ENCODE measurements at regions not wholly inside any gene's neighbourhood (a gene's known extent, or its start where the extent isn't known, plus 50 kb on each side); places are given as distances from the start of the nearest gene placed in this dataset.
"Not testable (repeated sequence)": the region's sequence is repeated elsewhere in the genome, so short reads cannot be mapped to it uniquely, and the experiment has no call there.

GRCh38 chr1:230487773-230488428, 61.8 kb upstream of the PGBD5 start:
- no peaks in the 10 kb centered on the region for H3K36me3 Mint-ChIP-seq
- no peak for TF ChIP-seq CTCF (conservative IDR thresholded peaks at IDR 0.05)
- H3K4me1 Mint-ChIP-seq (ENCODE audit: unreplicated experiment): no peaks in the 10 kb centered on the region
- no peak overlapping the region for H3K27ac Mint-ChIP-seq
- no peak for DNase-seq (ENCODE audit: extremely low spot score, unreplicated experiment)
- no peaks in the 10 kb centered on the region for H3K9me3 Mint-ChIP-seq
- H3K27me3 Mint-ChIP-seq: peaks cover 10% of the 10 kb centered on the region
- no peak overlapping the region for H3K4me3 Mint-ChIP-seq

GRCh38 chr1:230476622-230477003, 50.5 kb upstream of the PGBD5 start:
- Mint-ChIP-seq H3K27ac (no peak overlapping the region), H3K4me3 (no peak overlapping the region), H3K36me3 (no peaks in the 10 kb centered on the region), H3K27me3 (peaks cover 24% of the 10 kb centered on the region), H3K4me1 (ENCODE audit: unreplicated experiment) (no peaks in the 10 kb centered on the region), H3K9me3 (peaks cover 14% of the 10 kb centered on the region)
- no peak for DNase-seq (ENCODE audit: extremely low spot score, unreplicated experiment)
- TF ChIP-seq CTCF (conservative IDR thresholded peaks at IDR 0.05): no peak

- Mint-ChIP-seq H3K27me3 (peaks cover 24% of the 10 kb centered on the region), H3K9me3 (peaks cover 14% of the 10 kb centered on the region)
- not testable (repeated sequence) for H3K4me1 Mint-ChIP-seq (ENCODE audit: unreplicated experiment); H3K4me3 Mint-ChIP-seq; H3K27ac Mint-ChIP-seq; H3K36me3 Mint-ChIP-seq; DNase-seq (ENCODE audit: extremely low spot score, unreplicated experiment)
These were observed 49.9 kb upstream of the PGBD5 start for GRCh38 chr1:230475856-230476621.

All from type B pancreatic cell (in vitro differentiated cells).